Fibroblast of lung (primary cell): ENCODE measurements at regions not wholly inside any gene's neighbourhood (a gene's known extent, or its start where the extent isn't known, plus 50 kb on each side); places are given as distances from the start of the nearest gene placed in this dataset.

ENCODE experiments used
- DNase-seq, 2 donors: peaks; one replicate each; pipeline versions ENCODE4 v3.0.0 to v3.0.0-alpha.2; 2010; ENCODE audit warnings: low read depth in 2 of 2
- H2AFZ ChIP-seq: 2 replicates; pipeline ENCODE4 v1.5.1; 2012; ENCODE audit warnings: low read length, control low read depth, inconsistent platforms
- H3K27ac ChIP-seq: 2 replicates; pipeline ENCODE4 v1.5.1; 2011; ENCODE audit warnings: low read length, control low read depth; ENCODE audit not compliant: insufficient read depth
- H3K27me3 ChIP-seq: 2 replicates; pipeline ENCODE4 v1.5.1; 2011; ENCODE audit warnings: mild to moderate bottlenecking, low read length; ENCODE audit not compliant: control insufficient read depth, insufficient read depth
- H3K36me3 ChIP-seq: 2 replicates; pipeline ENCODE4 v1.5.1; 2011; ENCODE audit warnings: low read length; ENCODE audit not compliant: control insufficient read depth, insufficient read depth
- H3K4me1 ChIP-seq: 2 replicates; pipeline ENCODE4 v1.5.1; 2011; ENCODE audit warnings: low read length; ENCODE audit not compliant: control insufficient read depth, insufficient read depth; ENCODE audit errors: extremely low read depth
- H3K4me2 ChIP-seq: 2 replicates; pipeline ENCODE4 v1.5.1; 2011; ENCODE audit warnings: low read length, control low read depth; ENCODE audit not compliant: insufficient read depth; ENCODE audit errors: extremely low read depth
- H3K4me3 ChIP-seq, 4 experiments: fragments of 200-600 bp in 1 of 4; sonication (generic) in 1 of 4; replicated peaks in 1 of 4; 2 replicates each; pipeline ENCODE4 v1.5.1; 2011 to 2016; ENCODE audit warnings: low read length in 4 of 4, low read depth in 3 of 4, mild to moderate bottlenecking in 3 of 4, control low read depth in 2 of 4, inconsistent platforms in 1 of 4, mixed read lengths in 1 of 4; ENCODE audit not compliant: insufficient read depth in 1 of 4; ENCODE audit errors: control extremely low read depth in 1 of 4
- H3K79me2 ChIP-seq: 2 replicates; pipeline ENCODE4 v1.5.1; 2012; ENCODE audit warnings: mild to moderate bottlenecking, low read length, inconsistent platforms; ENCODE audit not compliant: control insufficient read depth, insufficient read depth
- H3K9ac ChIP-seq: 2 replicates; pipeline ENCODE4 v1.5.1; 2011; ENCODE audit warnings: mild to moderate bottlenecking, low read length, control low read depth; ENCODE audit not compliant: insufficient read depth
- H3K9me3 ChIP-seq: 2 replicates; pipeline ENCODE4 v1.5.1; 2012; ENCODE audit warnings: low read depth, low read length; ENCODE audit not compliant: control insufficient read depth, insufficient read depth
- H4K20me1 ChIP-seq: 2 replicates; pipeline ENCODE4 v1.5.1; 2011; ENCODE audit warnings: low read length; ENCODE audit not compliant: control insufficient read depth, insufficient read depth; ENCODE audit errors: extremely low read depth
- CTCF ChIP-seq, 2 donors: IDR thresholded peaks in 1 of 2; conservative IDR thresholded peaks in 1 of 2; 1 replicate in 1 of 2; 2 replicates in 1 of 2; pipeline ENCODE4 v1.5.1; 2011 to 2012; ENCODE audit warnings: low read length in 2 of 2, control low read depth in 1 of 2, inconsistent platforms in 1 of 2, low read depth in 1 of 2, mild to moderate bottlenecking in 1 of 2
- EZH2 ChIP-seq: IDR thresholded peaks from 2 replicates; pipeline ENCODE4 v1.5.1; 2012; ENCODE audit warnings: low read length, control low read depth, mild to moderate bottlenecking; ENCODE audit errors: missing control alignments

- TF ChIP-seq CTCF (conservative IDR thresholded peaks at IDR 0.05 in 1 of 2, IDR thresholded peaks at IDR 0.05 in 1 of 2; ENCODE audit: low read depth in 1 of 2, low read length in 2 of 2): no peak
- no peak for TF ChIP-seq EZH2
- no peaks in the 10 kb centered on the region for H3K9me3 ChIP-seq
Observed at GRCh38 chr11:120041625-120042024, 96.3 kb downstream of the TRIM29 start.

GRCh38 chr11:120040151-120040840 lies 97.6 kb downstream of the TRIM29 start:
- Histone ChIP-seq H3K27ac (no peak overlapping the region), H3K36me3 (no peaks in the 10 kb centered on the region), H4K20me1 (no peaks in the 10 kb centered on the region)

More at GRCh38 chr11:120041625-120042024, 96.3 kb downstream of the TRIM29 start:
- H3K79me2 ChIP-seq: no peaks in the 10 kb centered on the region
- no peak overlapping the region for H2AFZ ChIP-seq
- H3K4me3 ChIP-seq: no peak overlapping the region
- H3K4me1 ChIP-seq: no peaks in the 10 kb centered on the region
- H3K27ac ChIP-seq: no peak overlapping the region
- H3K27me3 ChIP-seq: no peaks in the 10 kb centered on the region
- no peaks in the 10 kb centered on the region for H3K36me3 ChIP-seq
- H3K4me2 ChIP-seq: no peak overlapping the region
- H4K20me1 ChIP-seq: no peaks in the 10 kb centered on the region
- DNase-seq: peak in 1 of 2 donors; percentile 14
- H3K9ac ChIP-seq: no peak overlapping the region

GRCh38 chr11:120039039-120039438 lies 98.9 kb downstream of the TRIM29 start:
- Histone ChIP-seq H3K9me3 (no peaks in the 10 kb centered on the region), H3K79me2 (no peaks in the 10 kb centered on the region), H3K4me2 (no peak overlapping the region), H3K4me1 (no peaks in the 10 kb centered on the region), H3K9ac (no peak overlapping the region), H4K20me1 (no peaks in the 10 kb centered on the region), H3K27me3 (no peaks in the 10 kb centered on the region), H3K36me3 (no peaks in the 10 kb centered on the region), H2AFZ (no peak overlapping the region), H3K27ac (no peak overlapping the region), H3K4me3 (no peak overlapping the region)
- no peak for DNase-seq
- TF ChIP-seq EZH2 (no peak), CTCF (conservative IDR thresholded peaks at IDR 0.05 in 1 of 2, IDR thresholded peaks at IDR 0.05 in 1 of 2; ENCODE audit: low read depth in 1 of 2, low read length in 2 of 2) (no peak)

More at GRCh38 chr11:120040151-120040840, 97.6 kb downstream of the TRIM29 start:
- no peak overlapping the region for H3K9ac ChIP-seq
- no peak overlapping the region for H3K4me2 ChIP-seq
- no peak for DNase-seq
- H2AFZ ChIP-seq: no peak overlapping the region
- no peaks in the 10 kb centered on the region for H3K4me1 ChIP-seq
- no peaks in the 10 kb centered on the region for H3K79me2 ChIP-seq
- no peaks in the 10 kb centered on the region for H3K27me3 ChIP-seq
- H3K4me3 ChIP-seq: no peak overlapping the region
- no peaks in the 10 kb centered on the region for H3K9me3 ChIP-seq
- TF ChIP-seq CTCF (conservative IDR thresholded peaks at IDR 0.05 in 1 of 2, IDR thresholded peaks at IDR 0.05 in 1 of 2; ENCODE audit: low read depth in 1 of 2, low read length in 2 of 2): no peak
- TF ChIP-seq EZH2: no peak
